DND-41 (cell line): ENCODE measurements at regions not wholly inside any gene's neighbourhood (a gene's known extent, or its start where the extent isn't known, plus 50 kb on each side); places are given as distances from the start of the nearest gene placed in this dataset.
"Not testable (repeated sequence)": the region's sequence is repeated elsewhere in the genome, so short reads cannot be mapped to it uniquely, and the experiment has no call there.

Experiments used
- ATAC-seq: fragments of 200-7000 bp; cut with Tn5 transposase; 3 replicates; pipeline ENCODE4 v1.9.1; 2021; ENCODE audit warnings: low read depth; ENCODE audit not compliant: insufficient read depth
- DNase-seq: peaks from one replicate; pipeline ENCODE4 v3.0.0-alpha.2; 2020
- H2AFZ ChIP-seq: 2 replicates; pipeline ENCODE4 v1.6.0; 2012; ENCODE audit warnings: low read depth, low read length
- H3K27ac ChIP-seq: 2 replicates; pipeline ENCODE4 v1.5.1; 2012; ENCODE audit warnings: low read length, inconsistent platforms
- H3K27me3 ChIP-seq: fragments of 200-600 bp; sonication (generic); 2 replicates; pipeline ENCODE4 v1.6.0; 2012; ENCODE audit warnings: low read length, mild to moderate bottlenecking, inconsistent platforms; ENCODE audit not compliant: insufficient read depth, poor library complexity
- H3K36me3 ChIP-seq: 2 replicates; pipeline ENCODE4 v1.5.1; 2012; ENCODE audit warnings: low read length, inconsistent platforms; ENCODE audit not compliant: insufficient read depth
- H3K4me1 ChIP-seq: 2 replicates; pipeline ENCODE4 v1.5.1; 2012; ENCODE audit warnings: mild to moderate bottlenecking, low read length; ENCODE audit not compliant: insufficient read depth
- H3K4me2 ChIP-seq: 2 replicates; pipeline ENCODE4 v1.6.0; 2012; ENCODE audit warnings: mild to moderate bottlenecking, moderate library complexity, low read length, inconsistent platforms; ENCODE audit not compliant: insufficient read depth
- H3K4me3 ChIP-seq, 2 experiments: fragments of 200-600 bp in 1 of 2; shearing (Covaris generic) in 1 of 2; 2 replicates each; pipeline ENCODE4 v1.5.1; 2012 to 2016; ENCODE audit warnings: inconsistent platforms in 2 of 2, low read length in 2 of 2, mild to moderate bottlenecking in 2 of 2, low read depth in 1 of 2, moderate library complexity in 1 of 2
- H3K79me2 ChIP-seq: 2 replicates; pipeline ENCODE4 v1.6.0; 2012; ENCODE audit warnings: low read length, inconsistent platforms; ENCODE audit not compliant: insufficient read depth
- H3K9ac ChIP-seq: 2 replicates; pipeline ENCODE4 v1.6.0; 2012; ENCODE audit warnings: low read depth, mild to moderate bottlenecking, inconsistent platforms, low read length, moderate library complexity
- H3K9me3 ChIP-seq: 2 replicates; pipeline ENCODE4 v1.5.1; 2012; ENCODE audit warnings: low read length, moderate library complexity, mild to moderate bottlenecking, inconsistent platforms; ENCODE audit not compliant: insufficient read depth, severe bottlenecking
- H4K20me1 ChIP-seq: 2 replicates; pipeline ENCODE4 v1.6.0; 2012; ENCODE audit warnings: low read length; ENCODE audit not compliant: insufficient read depth
- EZH2 ChIP-seq: IDR thresholded peaks from 3 replicates; pipeline ENCODE4 v1.6.1; 2012; ENCODE audit warnings: borderline replicate concordance, low read depth, mild to moderate bottlenecking, moderate library complexity, low read length, inconsistent platforms; ENCODE audit not compliant: severe bottlenecking
- TF ChIP-seq, protein P1 (sequence below): IDR thresholded peaks from 2 replicates; pipeline ENCODE4 v1.5.1; 2012; ENCODE audit warnings: borderline replicate concordance, low read length, moderate library complexity, mild to moderate bottlenecking; ENCODE audit not compliant: poor library complexity, severe bottlenecking; ENCODE audit errors: extremely low read depth

GRCh38 chr11:98734686-98735085 lies 286.1 kb upstream of the CNTN5 start:
- H4K20me1 ChIP-seq = no peaks in the 10 kb centered on the region
- H3K4me2 ChIP-seq = no peak overlapping the region
- no peak overlapping the region for H2AFZ ChIP-seq
- no peaks in the 10 kb centered on the region for H3K36me3 ChIP-seq
- ATAC-seq (no peak), DNase-seq (no peak)
- no peaks in the 10 kb centered on the region for H3K9me3 ChIP-seq
- no peaks in the 10 kb centered on the region for H3K79me2 ChIP-seq
- no peak for TF ChIP-seq EZH2
- TF ChIP-seq, protein P1, sequence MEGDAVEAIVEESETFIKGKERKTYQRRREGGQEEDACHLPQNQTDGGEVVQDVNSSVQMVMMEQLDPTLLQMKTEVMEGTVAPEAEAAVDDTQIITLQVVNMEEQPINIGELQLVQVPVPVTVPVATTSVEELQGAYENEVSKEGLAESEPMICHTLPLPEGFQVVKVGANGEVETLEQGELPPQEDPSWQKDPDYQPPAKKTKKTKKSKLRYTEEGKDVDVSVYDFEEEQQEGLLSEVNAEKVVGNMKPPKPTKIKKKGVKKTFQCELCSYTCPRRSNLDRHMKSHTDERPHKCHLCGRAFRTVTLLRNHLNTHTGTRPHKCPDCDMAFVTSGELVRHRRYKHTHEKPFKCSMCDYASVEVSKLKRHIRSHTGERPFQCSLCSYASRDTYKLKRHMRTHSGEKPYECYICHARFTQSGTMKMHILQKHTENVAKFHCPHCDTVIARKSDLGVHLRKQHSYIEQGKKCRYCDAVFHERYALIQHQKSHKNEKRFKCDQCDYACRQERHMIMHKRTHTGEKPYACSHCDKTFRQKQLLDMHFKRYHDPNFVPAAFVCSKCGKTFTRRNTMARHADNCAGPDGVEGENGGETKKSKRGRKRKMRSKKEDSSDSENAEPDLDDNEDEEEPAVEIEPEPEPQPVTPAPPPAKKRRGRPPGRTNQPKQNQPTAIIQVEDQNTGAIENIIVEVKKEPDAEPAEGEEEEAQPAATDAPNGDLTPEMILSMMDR = no peak
- no peak overlapping the region for H3K4me3 ChIP-seq
- no peak overlapping the region for H3K27ac ChIP-seq
- H3K9ac ChIP-seq = no peak overlapping the region
- H3K27me3 ChIP-seq = no peaks in the 10 kb centered on the region
- H3K4me1 ChIP-seq = no peaks in the 10 kb centered on the region

DNA sequence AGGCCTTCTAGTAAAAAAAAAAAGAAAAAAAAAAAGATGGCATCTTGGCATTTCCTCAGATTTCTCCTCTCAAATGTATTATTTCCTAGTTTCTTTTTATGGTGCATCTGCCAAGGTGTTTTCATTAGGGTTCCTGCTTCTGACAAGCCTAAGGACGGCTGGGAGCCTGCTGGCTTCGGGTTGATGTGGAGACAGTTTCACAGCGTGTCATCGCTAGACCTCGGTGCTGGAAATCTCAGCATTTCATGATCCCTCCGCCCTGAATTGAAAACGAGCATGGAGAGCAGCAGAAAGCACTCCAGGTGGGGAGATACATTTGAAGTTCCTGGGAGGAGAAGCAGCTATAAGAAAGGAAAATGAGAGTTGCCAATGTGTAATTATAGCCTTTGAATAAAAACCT lies 283.9 kb upstream of the CNTN5 start:
- H2AFZ ChIP-seq = no peak overlapping the region
- no peak overlapping the region for H3K4me2 ChIP-seq

DNA sequence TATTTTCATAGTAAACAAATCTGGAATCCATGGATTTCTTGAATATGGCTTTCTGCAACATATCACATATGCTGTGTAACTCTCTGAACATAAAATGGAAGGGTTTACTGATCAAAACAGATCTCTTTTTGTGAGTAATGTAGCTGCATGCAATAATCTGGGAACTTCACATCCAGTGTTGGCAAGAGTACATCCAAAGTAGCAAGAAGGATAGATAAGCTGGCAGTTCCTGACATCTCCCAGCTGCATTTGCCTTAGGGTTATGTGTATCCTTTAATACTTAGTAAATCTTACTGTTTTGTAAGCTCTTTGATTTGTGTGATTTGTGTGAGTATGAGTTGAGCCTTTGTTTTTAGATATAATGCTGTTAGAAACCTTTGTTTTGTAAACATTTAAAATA lies 280.4 kb upstream of the CNTN5 start:
- Histone ChIP-seq H3K4me1 (no peaks in the 10 kb centered on the region), H3K4me2 (no peak overlapping the region), H4K20me1 (no peaks in the 10 kb centered on the region), H2AFZ (no peak overlapping the region), H3K4me3 (no peak overlapping the region), H3K36me3 (no peaks in the 10 kb centered on the region), H3K9me3 (no peaks in the 10 kb centered on the region), H3K79me2 (no peaks in the 10 kb centered on the region), H3K27me3 (no peaks in the 10 kb centered on the region), H3K27ac (no peak overlapping the region), H3K9ac (no peak overlapping the region)
- ATAC-seq = no peak
- TF ChIP-seq EZH2 = no peak
- TF ChIP-seq, protein P1 = no peak
- DNase-seq = no peak

More for the DNA sequence above, 283.9 kb upstream of the CNTN5 start:
- no peaks in the 10 kb centered on the region for H3K4me1 ChIP-seq
- H4K20me1 ChIP-seq = no peaks in the 10 kb centered on the region
- ATAC-seq (no peak), DNase-seq (no peak)
- H3K4me3 ChIP-seq = no peak overlapping the region
- no peak overlapping the region for H3K27ac ChIP-seq
- TF ChIP-seq, protein P1 = no peak
- TF ChIP-seq EZH2 = no peak
- no peaks in the 10 kb centered on the region for H3K9me3 ChIP-seq
- no peaks in the 10 kb centered on the region for H3K27me3 ChIP-seq
- no peak overlapping the region for H3K9ac ChIP-seq
- no peaks in the 10 kb centered on the region for H3K36me3 ChIP-seq
- no peaks in the 10 kb centered on the region for H3K79me2 ChIP-seq

DNA sequence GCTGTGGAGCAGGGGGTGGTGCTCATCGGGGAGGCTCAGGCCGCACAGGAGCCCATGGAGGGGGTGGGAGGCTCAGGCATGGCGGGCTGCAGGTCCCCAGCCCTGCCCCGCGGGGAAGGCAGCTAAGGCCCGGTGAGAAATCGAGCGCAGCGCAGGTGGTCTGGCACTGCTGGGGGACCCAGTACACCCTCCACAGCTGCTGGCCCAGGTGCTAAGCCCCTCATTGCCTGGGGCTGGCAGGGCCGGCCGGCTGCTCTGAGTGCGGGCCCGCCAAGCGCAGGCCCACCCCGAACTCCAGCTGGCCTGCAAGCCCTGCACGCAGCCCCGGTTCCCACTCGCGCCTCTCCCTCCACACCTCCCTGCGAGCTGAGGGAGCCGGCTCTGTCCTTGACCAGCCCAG lies 257.3 kb upstream of the CNTN5 start:
- not testable (repeated sequence) for H3K27ac ChIP-seq, ATAC-seq, DNase-seq, H4K20me1 ChIP-seq, H3K27me3 ChIP-seq, H3K4me1 ChIP-seq, H3K4me2 ChIP-seq, H3K4me3 ChIP-seq, H2AFZ ChIP-seq, H3K36me3 ChIP-seq, H3K79me2 ChIP-seq, H3K9ac ChIP-seq, H3K9me3 ChIP-seq
